GM12878 (cell line): ENCODE measurements at regions not wholly inside any gene's neighbourhood (a gene's known extent, or its start where the extent isn't known, plus 50 kb on each side); places are given as distances from the start of the nearest gene placed in this dataset.

ENCODE experiments used
- ATAC-seq: fragments of 200-7000 bp; cut with Tn5 transposase; 3 replicates; pipeline ENCODE4 v1.9.1; 2020; ENCODE audit warnings: mild to moderate bottlenecking, moderate library complexity
- BruUV-seq: library from RNA; stranded (reverse); fragments of 400-500 nt; replicated peaks from 2 replicates; lab custom pipeline; 2021; lab: Mats Ljungman, UMichigan
- CTCF ChIA-PET: fragments of 300-600 bp; sonication (Branson Sonifier 250); formaldehyde crosslinking; extraction: SDS; loops from one replicate; lab custom pipeline; 2021; ENCODE audit warnings: inconsistent platforms; lab: Yijun Ruan, JAX
- POLR2A ChIA-PET: fragments of 350-600 bp; formaldehyde crosslinking; extraction: SDS; loops from one replicate; lab custom pipeline; 2021; ENCODE audit warnings: inconsistent platforms; lab: Charles Lee
- RAD21 ChIA-PET: fragments of 300-600 bp; sonication (Branson Sonifier 250); formaldehyde crosslinking; loops from one replicate; lab custom pipeline; 2023; ENCODE audit warnings: antibody characterized with exemption; ENCODE audit not compliant: unreplicated experiment; lab: Charles Lee
- SMC1A ChIA-PET: fragments of 300-600 bp; sonication (Branson Sonifier 250); formaldehyde crosslinking; loops from one replicate; lab custom pipeline; 2023; ENCODE audit not compliant: unreplicated experiment, uncharacterized antibody; lab: Charles Lee
- DNase-seq: peaks from one replicate; pipeline ENCODE4 v3.0.0-alpha.2; 2011; ENCODE audit warnings: low read depth, low spot score
- FAIRE-seq: peaks from 3 replicates; lab custom pipeline; 2011; peaks lifted over from hg19 to GRCh38; lab: Jason Lieb, UNC
- H2AFZ ChIP-seq: 2 replicates; pipeline ENCODE4 v1.6.0; 2011; ENCODE audit warnings: low read depth, low read length, control low read depth; ENCODE audit not compliant: control insufficient read depth
- H3K27ac ChIP-seq: 2 replicates; pipeline ENCODE4 v1.5.1; 2011; ENCODE audit warnings: control low read depth; ENCODE audit not compliant: control insufficient read depth, insufficient read depth
- H3K27me3 ChIP-seq, 2 experiments: replicated peaks in 1 of 2; 2 replicates each; pipeline versions ENCODE4 v1.6.0 to v1.6.1; 2011; ENCODE audit warnings: low read length in 1 of 2; ENCODE audit not compliant: control insufficient read depth in 2 of 2, insufficient read depth in 2 of 2
- H3K36me3 ChIP-seq, 2 experiments: 2 replicates each; pipeline ENCODE4 v1.5.1; 2011; ENCODE audit warnings: low read length in 1 of 2; ENCODE audit not compliant: control insufficient read depth in 2 of 2, insufficient read depth in 2 of 2
- H3K4me1 ChIP-seq: 2 replicates; pipeline ENCODE4 v1.6.1; 2011; ENCODE audit warnings: mild to moderate bottlenecking, low read length, moderate library complexity, mixed read lengths; ENCODE audit not compliant: control insufficient read depth, insufficient read depth
- H3K4me2 ChIP-seq: 2 replicates; pipeline ENCODE4 v1.6.0; 2011; ENCODE audit warnings: control low read depth; ENCODE audit not compliant: control insufficient read depth, insufficient read depth
- H3K4me3 ChIP-seq: fragments of 200-600 bp; sonication (generic); 2 replicates; pipeline ENCODE4 v1.5.1; 2016
- H3K79me2 ChIP-seq: 2 replicates; pipeline ENCODE4 v1.6.0; 2011; ENCODE audit warnings: low read length; ENCODE audit not compliant: control insufficient read depth, insufficient read depth
- H3K9ac ChIP-seq: 2 replicates; pipeline ENCODE4 v1.8.0; 2011; ENCODE audit warnings: low read length, control low read depth, mixed read lengths; ENCODE audit not compliant: control insufficient read depth, insufficient read depth
- H3K9me3 ChIP-seq: replicated peaks from 3 replicates; pipeline ENCODE4 v1.5.1; 2011; ENCODE audit warnings: mild to moderate bottlenecking, low read length; ENCODE audit not compliant: control insufficient read depth, insufficient read depth
- H4K20me1 ChIP-seq: 2 replicates; pipeline ENCODE4 v1.6.0; 2011; ENCODE audit not compliant: control insufficient read depth, insufficient read depth
- BMI1 ChIP-seq: fragments of 450-650 bp; IDR thresholded peaks from 2 replicates; pipeline ENCODE4 v1.6.1; 2016; ENCODE audit warnings: mild to moderate bottlenecking, moderate library complexity, borderline replicate concordance
- CEBPZ ChIP-seq: fragments of 150-350 bp; IDR thresholded peaks from 2 replicates; pipeline ENCODE4 v1.6.1; 2016; ENCODE audit warnings: low read depth, low read length
- CHD2 ChIP-seq: IDR thresholded peaks from 2 replicates; pipeline ENCODE4 v1.6.1; 2011; ENCODE audit warnings: low read depth, low read length, improper control_type of control experiment, borderline replicate concordance
- CREM ChIP-seq: IDR thresholded peaks from 2 replicates; pipeline ENCODE4 v1.6.1; 2014; ENCODE audit warnings: antibody characterized with exemption, low read depth
- HDAC6 ChIP-seq: fragments of 200-600 bp; sonication (generic); IDR thresholded peaks from one replicate; pipeline ENCODE4 v1.8.0; 2017; ENCODE audit warnings: antibody characterized with exemption; ENCODE audit not compliant: unreplicated experiment
- JUNB ChIP-seq: IDR thresholded peaks from 2 replicates; pipeline ENCODE4 v1.6.1; 2016; ENCODE audit warnings: antibody characterized with exemption, mild to moderate bottlenecking
- JUND ChIP-seq: IDR thresholded peaks from 2 replicates; pipeline ENCODE4 v1.6.1; 2012; ENCODE audit warnings: low read depth, mild to moderate bottlenecking, low read length, improper control_type of control experiment, moderate library complexity
- LARP7 ChIP-seq: fragments of 450-650 bp; IDR thresholded peaks from 2 replicates; pipeline ENCODE4 v1.6.1; 2017; ENCODE audit warnings: mild to moderate bottlenecking
- MEF2A ChIP-seq: IDR thresholded peaks from 2 replicates; pipeline ENCODE4 v1.6.1; 2011; ENCODE audit warnings: low read depth, mild to moderate bottlenecking, low read length, moderate library complexity; ENCODE audit not compliant: insufficient read depth
- PRDM15 ChIP-seq: fragments of 450-650 bp; formaldehyde crosslinking; IDR thresholded peaks from 2 replicates; pipeline ENCODE4 v1.4.0; 2020; ENCODE audit warnings: mild to moderate bottlenecking, moderate library complexity
- SIN3A ChIP-seq: IDR thresholded peaks from 2 replicates; pipeline ENCODE4 v1.6.1; 2012; ENCODE audit warnings: low read depth, low read length, improper control_type of control experiment
- SP1 ChIP-seq: IDR thresholded peaks from one replicate; pipeline ENCODE4 v1.6.1; 2011; ENCODE audit warnings: low read depth, low read length
- TCF3 ChIP-seq: IDR thresholded peaks from 2 replicates; pipeline ENCODE4 v1.6.1; 2012; ENCODE audit warnings: low read depth, mild to moderate bottlenecking, low read length, borderline replicate concordance; ENCODE audit not compliant: insufficient read depth
- ZNF384 ChIP-seq: IDR thresholded peaks from 2 replicates; pipeline ENCODE4 v1.6.1; 2012; ENCODE audit warnings: low read depth, mild to moderate bottlenecking, low read length, improper control_type of control experiment, borderline replicate concordance
- WGBS: methylation state at CpG from one replicate; pipeline ENCODE4 v1.1.6; 2016; ENCODE audit warnings: low lambda C conversion rate; ENCODE audit not compliant: insufficient replicate concordance, insufficient coverage; ENCODE audit errors: missing lambda C conversion rate; 5-methylcytosine and 5-hydroxymethylcytosine counted together
- in situ Hi-C: fragments of 300-500 bp; cut with MboI; formaldehyde crosslinking; loops from 9 replicates; pipeline ENCODE4 v1.14.3; 2018; ENCODE audit warnings: mixed read lengths
- intact Hi-C: fragments of 100-400 bp; cut with micrococcal nuclease; formaldehyde crosslinking; loops from one replicate; pipeline ENCODE4 v1.14.2; 2022; ENCODE audit not compliant: unreplicated experiment

- TF ChIP-seq JUNB (no peak), SIN3A (no peak), TCF3 (no peak), CREM (no peak), LARP7 (no peak), MEF2A (no peak), SP1 (no peak)
Measured at GRCh38 chr3:170700054-170700404, 114.2 kb upstream of the SLC7A14 start (continued).

- ATAC-seq: no peak
- H3K9me3 ChIP-seq: no peaks in the 10 kb centered on the region; the same call in 2 of the 3 replicates
- in situ Hi-C loops: no loop called here
- no peak overlapping the region for H3K4me3 ChIP-seq
- no peak for DNase-seq
- ChIA-PET POLR2A (no interaction called here), SMC1A (interaction anchor here (0.9 kb wide), 1 partner anchor 390 kb away, joined by 3 read pairs; no protein-coding TSS in a partner anchor), RAD21 (no interaction called here), CTCF (no interaction called here)
- H3K4me1 ChIP-seq: no peaks in the 10 kb centered on the region
- H3K27ac ChIP-seq: no peak overlapping the region
- H3K27me3 ChIP-seq: peaks cover 1 to 2% of the 10 kb centered on the region in 2 experiments; a peak in 1 of 4 replicates
- FAIRE-seq: no peak
- H2AFZ ChIP-seq: no peak overlapping the region
- H3K79me2 ChIP-seq: no peaks in the 10 kb centered on the region
- no peak overlapping the region for H3K9ac ChIP-seq
- intact Hi-C loops: no loop called here
- BruUV-seq: no TSS peak
- no peaks in the 10 kb centered on the region for H4K20me1 ChIP-seq
- no peak overlapping the region for H3K4me2 ChIP-seq
- 13% methylated on average over 8 of the region's 8 CpGs for WGBS
- no peaks in the 10 kb centered on the region for H3K36me3 ChIP-seq
- TF ChIP-seq CHD2 (no peak), CEBPZ (no peak), JUND (no peak), ZNF384 (no peak), BMI1 (no peak), HDAC6 (no peak), PRDM15 (CRISPR knock-in tag) (no peak)
Measured at GRCh38 chr3:170699158-170700053, 113.5 kb upstream of the SLC7A14 start.
